ENCODE measurements at regions not wholly inside any gene's neighbourhood (a gene's known extent, or its start where the extent isn't known, plus 50 kb on each side); places are given as distances from the start of the nearest gene placed in this dataset.

GRCh38 chr2:162917626-162918025 lies 79.1 kb upstream of the KCNH7 start:
- Histone ChIP-seq H2AFZ (ENCODE audit: low read length) (no peak overlapping the region), H3K9me3 (ENCODE audit: low read length) (no peaks in the 10 kb centered on the region), H4K20me1 (ENCODE audit: insufficient read depth, low read length) (no peaks in the 10 kb centered on the region), H3K79me2 (ENCODE audit: insufficient read depth, low read length) (no peaks in the 10 kb centered on the region), H3K36me3 (ENCODE audit: insufficient read depth, low read length) (no peaks in the 10 kb centered on the region), H3K9me2 (ENCODE audit: low read depth, low read length) (no peaks in the 10 kb centered on the region), H3K9ac (ENCODE audit: low read length) (no peak overlapping the region), H3K27ac (ENCODE audit: low read depth, low read length, poor library complexity, severe bottlenecking) (no peak overlapping the region), H3K4me3 (ENCODE audit: low read depth, low read length, poor library complexity, severe bottlenecking) (no peak overlapping the region), H3K4me1 (ENCODE audit: insufficient read depth, low read length, severe bottlenecking) (no peaks in the 10 kb centered on the region), H3K4me2 (ENCODE audit: low read length) (no peak overlapping the region), H3K27me3 (ENCODE audit: insufficient read depth, low read length) (no peaks in the 10 kb centered on the region), H3F3A (ENCODE audit: insufficient read depth, low read length) (no peaks in the 10 kb centered on the region)
- no peak for TF ChIP-seq EZH2 (IDR thresholded peaks at IDR 0.05; ENCODE audit: borderline replicate concordance, low read length)
- no peak for TF ChIP-seq CTCF (IDR thresholded peaks at IDR 0.05; ENCODE audit: low read length)

GRCh38 chr2:162916286-162916801 lies 77.8 kb upstream of the KCNH7 start:
- Histone ChIP-seq H3K27ac (ENCODE audit: low read depth, low read length, poor library complexity, severe bottlenecking) (no peak overlapping the region), H4K20me1 (ENCODE audit: insufficient read depth, low read length) (no peaks in the 10 kb centered on the region), H3K9me2 (ENCODE audit: low read depth, low read length) (no peaks in the 10 kb centered on the region), H3K27me3 (ENCODE audit: insufficient read depth, low read length) (no peaks in the 10 kb centered on the region), H3F3A (ENCODE audit: insufficient read depth, low read length) (no peaks in the 10 kb centered on the region), H3K9ac (ENCODE audit: low read length) (no peak overlapping the region), H3K4me1 (ENCODE audit: insufficient read depth, low read length, severe bottlenecking) (no peaks in the 10 kb centered on the region), H2AFZ (ENCODE audit: low read length) (no peak overlapping the region), H3K36me3 (ENCODE audit: insufficient read depth, low read length) (no peaks in the 10 kb centered on the region), H3K4me2 (ENCODE audit: low read length) (no peak overlapping the region), H3K4me3 (ENCODE audit: low read depth, low read length, poor library complexity, severe bottlenecking) (no peak overlapping the region), H3K79me2 (ENCODE audit: insufficient read depth, low read length) (no peaks in the 10 kb centered on the region), H3K9me3 (ENCODE audit: low read length) (no peaks in the 10 kb centered on the region)
- no peak for TF ChIP-seq CTCF (IDR thresholded peaks at IDR 0.05; ENCODE audit: low read length)
- no peak for TF ChIP-seq EZH2 (IDR thresholded peaks at IDR 0.05; ENCODE audit: borderline replicate concordance, low read length)

GRCh38 chr2:162915858-162916257 lies 77.3 kb upstream of the KCNH7 start:
- no peaks in the 10 kb centered on the region for H3K36me3 ChIP-seq (ENCODE audit: insufficient read depth, low read length)
- TF ChIP-seq CTCF (IDR thresholded peaks at IDR 0.05; ENCODE audit: low read length) = no peak
- no peak for TF ChIP-seq EZH2 (IDR thresholded peaks at IDR 0.05; ENCODE audit: borderline replicate concordance, low read length)
- H3K4me3 ChIP-seq (ENCODE audit: low read depth, low read length, poor library complexity, severe bottlenecking) = no peak overlapping the region
- no peaks in the 10 kb centered on the region for H3K9me3 ChIP-seq (ENCODE audit: low read length)
- H3K79me2 ChIP-seq (ENCODE audit: insufficient read depth, low read length) = no peaks in the 10 kb centered on the region
- no peak overlapping the region for H3K9ac ChIP-seq (ENCODE audit: low read length)
- no peaks in the 10 kb centered on the region for H3K4me1 ChIP-seq (ENCODE audit: insufficient read depth, low read length, severe bottlenecking)
- H3K27ac ChIP-seq (ENCODE audit: low read depth, low read length, poor library complexity, severe bottlenecking) = no peak overlapping the region
- no peak overlapping the region for H2AFZ ChIP-seq (ENCODE audit: low read length)
- no peaks in the 10 kb centered on the region for H3K9me2 ChIP-seq (ENCODE audit: low read depth, low read length)
- no peaks in the 10 kb centered on the region for H3K27me3 ChIP-seq (ENCODE audit: insufficient read depth, low read length)
- H3F3A ChIP-seq (ENCODE audit: insufficient read depth, low read length) = no peaks in the 10 kb centered on the region
- no peaks in the 10 kb centered on the region for H4K20me1 ChIP-seq (ENCODE audit: insufficient read depth, low read length)
- H3K4me2 ChIP-seq (ENCODE audit: low read length) = no peak overlapping the region

Data from OCI-LY1 (cell line).